Mucosa of gallbladder (tissue), 1 donor: ENCODE measurements at regions not wholly inside any gene's neighbourhood (a gene's known extent, or its start where the extent isn't known, plus 50 kb on each side); places are given as distances from the start of the nearest gene placed in this dataset.

Experiments used
- DNase-seq: peaks from one replicate; pipeline ENCODE4 v3.0.0-alpha.2; 2020; ENCODE audit warnings: low spot score
- donor health status: DM: no; HTN: no; CAD: no.

DNA sequence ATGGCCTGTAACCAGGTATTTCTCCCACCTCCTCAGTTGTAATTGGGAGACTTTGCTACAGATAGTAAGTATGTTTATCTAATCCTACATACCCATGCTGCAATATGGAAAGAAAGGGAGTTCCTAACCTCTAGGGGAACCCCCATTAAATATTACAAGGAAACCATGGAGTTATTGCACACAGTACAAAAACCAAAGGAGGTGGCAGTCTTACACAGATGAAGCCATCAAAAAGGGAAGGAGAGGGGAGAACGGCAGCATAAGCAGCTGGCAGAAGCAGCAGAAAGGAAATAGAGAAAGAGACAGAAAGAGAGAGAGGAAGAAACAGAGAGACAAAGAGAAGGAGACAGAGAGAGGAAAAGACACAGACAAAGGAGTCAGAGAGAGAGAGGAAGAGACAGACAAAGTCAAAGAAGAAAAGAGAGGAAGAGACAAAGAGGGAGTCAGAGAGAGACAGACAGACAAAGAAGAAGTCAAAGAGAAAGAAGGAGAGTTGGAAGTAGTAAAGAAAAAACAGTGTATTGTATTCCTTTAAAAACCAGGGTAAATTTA is 142.9 kb downstream of the FASLG start:
- no peak for DNase-seq

DNA sequence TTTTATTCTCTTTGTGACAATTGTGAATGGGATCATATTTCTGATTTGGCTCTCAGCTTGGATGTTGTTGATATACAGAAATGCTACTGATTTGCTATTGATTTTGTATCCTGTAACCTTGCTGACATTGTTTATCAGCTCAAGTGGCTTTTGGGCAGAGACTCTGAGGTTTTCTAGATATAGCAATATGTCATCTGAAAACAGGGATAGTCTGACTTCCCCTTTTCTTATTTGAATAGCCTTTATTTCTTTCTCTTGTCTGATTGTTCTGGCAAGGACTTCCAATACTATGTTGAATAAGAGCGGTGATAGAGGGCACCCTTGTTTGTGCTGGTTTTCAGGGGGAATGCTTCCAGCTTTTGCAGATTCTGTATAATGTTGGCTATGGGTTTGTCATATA is 150.8 kb downstream of the FASLG start:
- DNase-seq, result no peak

DNA sequence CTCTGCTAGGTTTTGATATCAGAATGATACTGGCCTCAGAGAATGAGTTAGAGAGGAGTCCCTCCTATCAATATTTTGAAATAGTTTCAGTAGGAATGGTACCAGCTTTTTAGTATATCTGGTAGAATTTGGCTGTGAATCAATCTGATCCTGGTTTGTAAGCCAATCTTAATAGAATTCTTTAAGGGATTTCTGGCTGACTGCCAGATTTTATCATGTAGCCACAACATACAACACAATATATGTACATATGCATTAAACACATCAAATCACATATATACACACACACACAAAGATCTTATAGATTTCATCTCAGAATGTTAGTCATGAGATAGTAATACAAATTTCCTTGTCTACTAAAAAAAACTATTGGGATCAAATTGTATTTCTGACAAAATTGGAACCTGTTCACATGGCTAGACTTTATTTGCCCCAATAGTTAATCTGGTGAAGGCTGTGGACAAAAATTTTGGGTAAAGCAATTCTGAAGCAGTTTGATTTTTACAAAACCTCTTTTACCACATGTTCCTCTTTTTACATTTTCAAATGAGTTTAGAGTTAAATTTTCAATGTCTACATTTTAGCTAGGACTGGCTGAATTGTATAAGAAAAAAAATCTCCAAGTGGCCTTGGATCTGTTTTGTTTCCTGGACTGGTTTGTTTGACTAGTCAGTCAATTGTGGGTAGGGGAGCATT is 151.7 kb downstream of the FASLG start:
- DNase-seq, result no peak

DNA sequence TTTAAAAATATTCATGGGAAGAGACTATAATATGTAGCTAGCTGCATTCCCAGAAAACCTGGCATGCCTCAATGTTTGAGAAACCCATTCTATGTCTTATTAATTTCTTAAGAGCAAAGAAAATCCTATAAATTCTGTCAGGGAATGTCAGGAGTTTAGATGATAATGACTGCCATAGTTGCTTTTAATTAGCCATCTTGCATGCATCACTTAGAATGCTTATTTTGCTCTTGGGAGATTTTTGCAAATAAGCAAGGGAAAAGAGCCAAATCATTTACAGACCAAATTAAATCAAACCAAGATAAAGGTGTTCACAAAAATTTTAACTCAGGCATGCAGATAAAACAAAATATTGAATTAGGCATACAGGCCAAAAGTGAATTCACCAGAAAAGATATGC is 152.8 kb downstream of the FASLG start:
- DNase-seq, result no peak

DNA sequence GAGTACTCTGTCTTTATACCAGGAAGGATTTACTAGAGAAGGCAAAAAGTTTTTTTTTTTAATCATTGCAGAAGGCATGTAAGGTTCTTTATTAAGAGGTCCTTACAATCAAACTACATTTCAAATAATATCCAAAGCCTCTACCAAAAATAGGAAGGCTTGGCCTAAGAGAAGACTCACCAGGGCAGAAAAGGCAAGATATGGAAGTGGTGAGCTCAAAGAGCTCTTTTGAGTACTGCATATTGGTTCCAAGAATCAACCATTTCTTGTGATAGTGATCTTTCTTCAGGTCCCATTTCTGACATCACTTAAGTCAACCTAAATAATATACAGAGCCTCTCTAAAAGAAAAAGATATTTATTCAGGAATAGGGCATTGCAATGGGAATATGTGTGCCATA is 153.2 kb downstream of the FASLG start:
- DNase-seq, result no peak

DNA sequence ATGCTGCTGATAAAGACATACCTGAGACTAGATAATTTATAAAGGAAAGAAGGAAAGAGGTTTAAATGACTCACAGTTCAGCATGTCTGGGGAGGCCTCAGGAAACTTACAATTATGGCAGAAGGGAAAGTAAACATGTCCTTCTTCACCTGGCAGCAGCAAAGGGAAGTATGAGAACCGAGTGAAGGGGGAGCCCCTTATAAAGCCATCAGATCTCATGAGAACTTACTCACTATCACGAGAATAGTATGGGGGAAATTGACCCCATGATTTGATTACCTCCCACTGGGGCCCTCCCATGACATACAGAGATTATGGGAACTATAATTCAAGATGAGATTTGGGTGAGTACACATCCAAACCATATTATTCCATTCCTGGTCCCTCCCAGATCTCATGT is 154.4 kb downstream of the FASLG start:
- no peak for DNase-seq

DNA sequence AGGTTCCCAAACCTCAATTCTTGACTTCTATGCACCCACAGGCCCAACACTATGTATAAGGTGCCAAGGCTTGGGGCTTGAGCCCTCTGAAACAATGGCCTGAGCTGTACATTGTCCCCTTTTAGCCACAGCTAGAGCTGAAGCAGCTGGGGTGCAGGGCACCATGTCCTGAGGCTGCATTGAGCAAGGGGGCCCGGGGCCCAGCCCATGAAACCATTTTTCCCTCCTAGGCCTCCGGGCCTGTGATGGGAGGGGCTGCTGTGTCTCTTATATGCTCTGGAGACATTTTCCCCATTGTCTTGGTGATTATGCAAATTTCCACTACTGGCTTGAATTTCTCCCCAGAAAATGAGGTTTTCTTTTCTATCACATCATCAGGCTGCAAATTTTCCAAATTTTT is 155.5 kb downstream of the FASLG start:
- DNase-seq, result no peak

DNA sequence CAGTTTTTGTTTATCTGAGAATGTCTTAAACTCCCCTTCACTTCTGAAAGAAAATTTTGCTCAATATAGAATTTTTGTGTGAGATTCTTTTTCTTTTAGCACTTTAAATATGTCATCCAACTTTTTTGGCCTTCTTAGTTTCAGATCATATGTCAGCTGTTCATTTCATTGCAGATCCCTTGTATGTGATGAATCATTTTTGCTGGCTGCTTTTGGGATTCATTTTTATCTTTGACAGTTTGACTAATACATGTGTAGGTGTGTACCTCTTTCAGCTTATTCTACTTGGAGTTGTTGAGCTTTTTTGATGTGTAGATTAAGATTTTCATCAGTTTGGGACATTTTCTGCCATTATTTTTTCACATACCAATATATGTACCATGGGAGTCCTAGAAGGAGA is 156.8 kb downstream of the FASLG start:
- DNase-seq, result no peak

DNA sequence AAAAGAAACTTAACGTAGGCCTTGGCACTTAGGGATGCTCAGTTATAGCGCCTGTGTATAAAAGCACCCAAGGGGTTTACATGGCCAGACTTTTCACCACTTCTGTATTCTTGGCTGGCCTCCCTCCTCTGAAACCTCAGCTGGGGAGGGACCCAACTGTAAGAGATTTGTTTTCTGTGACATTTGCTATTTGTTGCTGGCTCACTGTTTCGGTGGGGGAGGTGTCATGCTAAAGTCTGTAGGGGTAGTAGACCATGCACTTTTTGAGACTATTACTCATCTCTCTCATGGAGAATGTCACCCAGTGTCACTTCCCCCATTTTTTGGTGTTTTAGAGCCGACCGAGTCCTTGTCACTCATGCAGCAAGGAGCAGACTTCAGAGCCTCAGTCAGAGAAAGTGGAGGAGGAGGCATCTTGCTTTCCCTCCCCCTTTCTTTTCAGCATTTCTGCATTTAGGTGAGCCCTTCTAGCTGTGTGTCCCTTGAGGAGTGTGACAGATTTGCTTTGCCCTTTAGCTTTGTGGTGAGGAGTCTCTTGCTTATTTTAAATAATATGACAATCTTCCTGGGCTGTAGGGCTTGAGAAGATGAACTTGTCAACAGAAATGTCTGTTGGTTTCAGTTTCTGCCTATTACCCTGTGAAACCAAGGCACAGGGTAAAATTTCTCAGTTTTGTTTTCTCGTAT is 160.1 kb downstream of the FASLG start:
- DNase-seq, result no peak

DNA sequence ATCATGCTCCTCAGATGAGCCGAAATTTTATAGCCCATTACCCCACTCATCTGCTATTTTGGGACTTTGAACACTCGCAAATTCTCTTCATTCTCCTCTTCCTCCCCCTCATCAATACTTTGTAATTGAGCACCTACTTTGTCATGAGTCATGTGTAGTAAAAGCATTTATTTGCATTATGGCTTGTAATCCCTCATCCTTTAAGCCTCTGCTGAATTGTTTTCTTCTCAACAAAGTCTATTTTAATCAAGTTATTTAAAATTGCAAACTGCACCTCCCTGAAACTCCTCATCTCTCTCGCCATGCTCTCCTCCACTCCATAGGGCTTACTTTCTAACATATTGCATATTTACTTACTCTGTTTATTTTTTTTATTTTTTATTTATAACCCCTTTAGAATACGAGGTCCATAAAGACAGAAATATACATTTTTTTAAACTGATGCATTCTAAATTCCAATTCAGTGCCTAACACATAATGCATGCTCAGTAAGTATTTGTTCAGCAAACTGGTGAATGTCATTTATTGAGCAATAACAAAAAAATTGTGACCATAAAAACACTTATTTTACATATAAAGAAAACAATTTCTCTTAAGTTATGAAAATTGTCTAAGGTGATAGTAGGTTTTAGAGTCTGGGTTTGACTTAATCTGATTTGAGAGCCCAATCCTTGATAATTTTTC is 161.7 kb downstream of the FASLG start:
- DNase-seq, result no peak

DNA sequence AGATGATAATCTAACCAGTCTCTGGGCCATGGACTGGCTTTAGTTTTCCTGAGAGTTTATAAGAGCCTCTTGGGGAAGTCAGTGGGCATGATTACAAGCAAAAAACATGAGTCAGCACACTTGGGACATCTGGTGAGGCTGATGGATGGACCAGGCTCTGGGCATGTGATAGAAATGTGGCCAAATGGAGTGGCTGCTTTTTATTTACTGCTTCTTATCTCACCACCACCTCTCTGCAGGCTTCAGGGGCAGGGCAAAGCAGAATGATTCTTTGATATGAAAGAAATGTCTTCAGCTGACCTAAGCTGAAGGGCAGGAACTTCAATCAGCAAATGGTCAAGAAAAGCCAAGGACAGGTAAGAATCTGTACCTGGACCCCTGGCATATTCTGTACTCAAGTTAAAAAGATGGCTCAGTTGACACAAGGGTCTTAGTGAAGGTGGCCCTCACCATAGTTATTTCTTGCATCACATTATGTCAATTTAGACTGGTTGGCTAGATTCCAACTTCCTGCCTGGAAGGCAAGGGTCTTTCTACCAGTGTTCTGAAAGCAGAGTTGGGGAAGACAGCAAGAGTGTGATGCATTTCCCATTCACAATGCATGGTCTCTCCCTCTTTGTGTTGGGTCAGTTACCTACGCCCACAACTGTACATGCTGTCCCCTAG is 162.8 kb downstream of the FASLG start:
- no peak for DNase-seq

DNA sequence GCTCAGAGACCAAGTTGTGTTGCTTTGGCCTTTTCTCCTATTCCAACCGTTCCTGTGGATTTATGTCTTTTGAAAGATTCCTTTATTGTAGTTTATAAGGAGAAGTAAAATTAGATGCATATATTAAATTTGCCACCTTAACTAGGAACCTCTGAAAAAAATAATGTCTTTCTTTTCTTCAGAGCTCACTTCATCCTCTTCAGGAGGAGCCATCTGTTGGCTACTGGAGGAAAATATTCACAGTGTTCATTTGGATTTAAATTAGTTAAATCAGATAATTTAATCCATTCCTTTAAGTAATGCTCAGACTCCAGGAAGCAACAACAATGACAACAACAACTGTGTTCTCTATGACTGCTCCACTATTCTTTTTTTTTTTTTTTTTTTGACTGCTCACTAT is 164.0 kb downstream of the FASLG start:
- no peak for DNase-seq

DNA sequence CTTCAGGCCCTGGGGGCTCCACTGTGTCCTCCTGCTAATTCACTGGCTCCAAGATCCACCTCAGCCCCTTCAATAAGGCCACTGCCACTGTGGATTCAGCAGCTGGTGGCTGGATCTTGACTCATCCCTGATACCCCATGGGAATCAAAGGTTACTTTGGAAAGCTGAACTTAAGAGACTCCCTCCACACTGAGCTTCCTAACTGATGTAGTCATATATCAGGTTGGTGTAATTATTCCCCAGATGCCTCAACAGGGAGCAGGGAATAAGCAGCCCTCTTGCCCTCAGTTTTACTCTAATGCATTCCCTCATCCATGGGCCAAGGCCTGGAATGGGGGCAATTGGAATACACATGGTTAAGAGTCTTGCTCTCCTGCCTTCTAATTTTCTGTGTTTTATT is 164.6 kb downstream of the FASLG start:
- DNase-seq, result no peak

DNA sequence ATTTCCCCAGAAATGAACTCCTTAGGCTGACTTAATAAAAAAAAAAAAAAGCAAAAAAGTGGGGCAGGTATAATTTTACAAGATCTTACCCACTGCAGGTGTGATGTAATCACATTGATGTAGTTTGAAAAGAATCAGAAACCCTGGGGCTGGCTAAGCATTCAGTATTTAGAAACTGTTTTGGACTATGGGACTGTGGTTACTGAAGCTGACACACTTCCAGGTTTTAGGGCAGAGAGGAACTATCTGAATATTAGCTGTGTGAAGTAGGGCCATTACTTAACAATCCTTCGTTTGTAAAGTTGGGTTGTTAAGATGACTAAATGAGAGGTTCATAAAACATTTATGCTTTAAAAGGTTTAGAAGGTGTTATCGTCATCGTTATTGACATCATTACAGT is 165.3 kb downstream of the FASLG start:
- no peak for DNase-seq

DNA sequence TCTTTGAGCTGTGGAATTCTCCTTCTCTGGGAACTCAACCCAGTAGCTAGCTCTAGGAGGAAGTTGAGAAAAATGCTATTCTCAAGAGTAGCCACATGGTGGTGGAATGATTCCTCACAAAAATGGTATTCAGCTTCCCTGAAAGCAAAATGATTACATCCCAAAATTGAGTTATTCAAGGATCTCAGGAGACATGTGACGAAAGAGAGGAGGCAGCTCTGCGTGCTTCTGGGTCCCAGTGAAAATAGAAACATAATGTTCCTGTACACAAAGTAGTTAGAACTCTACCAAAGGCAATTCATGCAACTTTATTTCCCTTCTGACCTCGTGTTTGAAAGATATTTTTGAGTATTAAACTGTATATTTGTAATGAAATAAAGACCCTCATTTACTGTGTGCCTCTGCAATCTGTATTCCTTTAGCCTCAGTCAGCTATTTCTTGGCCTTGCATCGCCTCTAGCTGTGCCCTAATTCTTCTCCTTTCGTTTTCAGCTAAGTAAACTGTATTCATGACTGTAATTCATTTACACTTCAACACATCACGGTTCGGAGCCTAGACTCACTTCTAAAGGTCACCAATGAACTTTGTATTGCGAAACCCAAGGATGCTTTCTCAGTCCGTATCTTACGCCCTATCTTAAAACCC is 167.3 kb downstream of the FASLG start:
- DNase-seq, result peak; percentile 36

DNA sequence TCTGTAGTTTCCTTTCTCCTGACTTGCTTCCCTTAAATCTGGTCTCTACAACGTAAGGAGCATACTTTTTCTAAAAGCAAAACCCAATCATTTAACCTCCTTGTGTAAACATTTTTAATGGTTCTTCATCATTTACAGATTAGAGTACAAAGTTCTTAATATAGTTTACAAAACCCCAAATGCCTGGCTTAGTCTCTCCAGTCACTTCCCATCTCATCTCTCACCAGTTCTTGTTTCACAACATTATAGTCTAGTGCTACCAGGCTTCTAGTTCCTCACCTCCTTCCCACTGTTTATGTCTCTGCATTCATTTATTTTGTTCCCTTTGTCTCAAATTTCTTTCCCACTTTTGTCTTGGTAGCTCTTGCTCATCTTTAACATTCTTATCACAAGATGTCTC is 168.4 kb downstream of the FASLG start:
- DNase-seq, result no peak

DNA sequence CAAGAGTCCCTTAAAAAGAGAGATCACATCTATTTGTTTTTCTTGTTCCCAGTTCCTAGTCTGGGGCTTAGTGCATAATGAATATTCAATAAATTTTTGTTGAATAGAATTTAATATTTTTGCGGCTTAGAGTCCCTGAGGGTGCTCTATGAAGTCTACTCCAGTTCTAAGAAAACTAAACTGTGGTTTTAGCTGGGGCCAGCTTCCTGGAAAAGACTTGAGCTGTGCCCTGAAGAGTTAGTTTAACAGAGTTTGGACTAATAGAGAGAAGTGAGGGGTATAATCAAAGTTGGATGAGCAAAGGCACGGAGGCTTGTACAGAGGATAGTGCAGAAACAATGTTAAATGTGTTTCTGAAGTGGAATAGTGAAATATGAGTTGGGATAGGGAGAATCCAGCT is 168.9 kb downstream of the FASLG start:
- DNase-seq, result no peak

DNA sequence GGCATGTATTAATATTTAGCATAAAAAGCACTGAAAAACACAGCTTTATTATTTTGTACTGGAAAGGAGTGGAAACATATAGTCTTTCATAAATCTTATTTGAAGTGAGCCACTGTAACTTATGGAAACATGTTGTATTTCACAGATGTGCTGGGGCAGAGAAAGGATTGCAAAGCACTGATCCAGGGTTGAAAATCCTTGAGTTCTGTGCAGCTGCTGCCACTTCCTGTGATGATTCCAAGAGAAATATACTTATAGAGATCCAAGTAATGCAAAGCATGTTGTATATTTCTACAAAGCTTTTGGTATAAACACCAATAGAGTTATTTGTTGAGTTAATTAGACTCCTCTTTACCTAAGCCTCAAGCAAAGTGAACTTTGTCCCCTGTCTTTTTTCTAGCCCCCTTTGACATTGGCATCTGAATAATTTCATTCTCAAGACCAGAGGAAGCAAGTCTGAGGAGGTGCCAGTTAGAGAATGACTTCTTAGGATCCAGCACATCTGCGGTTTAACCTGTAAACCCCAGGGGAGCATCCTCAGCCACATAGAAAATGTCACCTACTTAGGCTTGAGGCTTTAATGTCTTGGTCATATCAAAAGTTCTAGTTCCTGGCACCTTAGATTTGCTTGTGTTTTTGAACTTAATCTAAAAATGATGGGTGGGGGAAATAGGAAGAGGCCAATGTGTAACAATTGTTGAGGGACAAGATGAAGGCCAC is 173.3 kb downstream of the FASLG start:
- DNase-seq, result no peak

DNA sequence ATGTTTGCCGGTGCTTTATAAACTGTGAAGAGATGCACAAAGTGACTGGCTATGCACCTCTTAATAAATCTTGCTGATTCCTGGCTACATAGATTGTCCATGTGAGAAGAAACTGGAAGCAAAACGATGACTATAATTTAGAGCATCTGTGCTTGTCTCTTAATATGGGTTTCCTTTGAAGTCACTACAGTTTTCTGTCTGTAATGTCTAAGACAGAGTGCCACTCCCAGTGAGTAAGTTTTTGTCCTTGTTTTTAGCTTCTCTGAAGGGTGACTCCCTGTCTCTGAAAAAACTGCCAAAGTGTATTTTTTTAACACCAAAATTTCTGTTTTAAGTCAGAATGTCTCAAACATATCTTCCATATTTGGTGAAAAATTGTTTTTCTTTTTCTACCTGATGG is 175.1 kb downstream of the FASLG start:
- no peak for DNase-seq

DNA sequence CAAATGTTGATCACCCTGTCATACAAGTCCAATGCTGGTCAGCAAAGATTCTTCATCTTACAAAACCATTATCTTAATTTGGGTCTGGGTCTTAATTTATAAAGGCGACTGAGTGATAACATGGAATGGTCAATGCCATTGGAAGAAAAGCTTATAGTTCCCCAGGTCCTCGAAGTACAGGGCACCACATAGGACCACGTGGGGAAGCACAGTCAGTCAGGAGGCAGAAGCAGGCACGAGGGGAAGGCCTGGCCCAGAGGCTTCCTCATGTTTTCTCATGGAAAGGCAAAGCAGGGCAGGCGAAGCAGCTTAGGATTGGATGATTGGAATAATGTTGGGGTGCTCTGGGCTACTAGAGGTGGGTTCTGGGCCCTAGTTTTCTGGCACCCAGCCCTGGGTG is 175.7 kb downstream of the FASLG start:
- DNase-seq, result no peak

DNA sequence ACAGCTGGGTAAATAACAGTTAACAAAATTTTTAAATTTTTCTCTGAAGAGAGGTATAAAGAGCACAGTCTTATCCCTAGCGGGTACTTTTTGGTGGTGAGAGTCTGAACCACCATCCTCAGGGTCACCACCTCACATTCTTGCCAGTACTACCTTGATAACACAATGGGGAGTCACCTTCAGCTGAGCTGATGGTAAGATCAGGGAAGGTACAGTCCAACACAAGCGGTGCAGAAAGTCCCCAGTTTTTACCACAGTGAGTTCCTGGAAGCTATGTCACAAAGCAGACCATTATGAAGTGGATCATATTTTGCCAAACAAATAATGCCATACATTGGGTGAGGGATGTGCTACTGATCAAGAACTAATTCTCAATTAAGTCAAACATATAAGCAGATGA is 176.9 kb downstream of the FASLG start:
- DNase-seq, result no peak
